Spinal cord (tissue), 9 donors: ENCODE measurements at regions not wholly inside any gene's neighbourhood (a gene's known extent, or its start where the extent isn't known, plus 50 kb on each side); places are given as distances from the start of the nearest gene placed in this dataset.
"Not testable (repeated sequence)": the region's sequence is repeated elsewhere in the genome, so short reads cannot be mapped to it uniquely, and the experiment has no call there.

ENCODE experiments used
- DNase-seq, 6 donors: peaks; one replicate each; pipeline versions ENCODE4 v3.0.0 to v3.0.0-alpha.2; 2013 to 2015; ENCODE audit warnings: low spot score in 6 of 6, low read depth in 4 of 6
- H3K27ac ChIP-seq: one replicate; pipeline ENCODE4 v1.5.1; 2013; ENCODE audit warnings: low read depth, low read length, control low read depth
- H3K27me3 ChIP-seq: one replicate; pipeline ENCODE4 v1.6.1; 2013; ENCODE audit warnings: low read length; ENCODE audit not compliant: control insufficient read depth, insufficient read depth
- H3K36me3 ChIP-seq: one replicate; pipeline ENCODE4 v1.6.1; 2013; ENCODE audit warnings: low read length; ENCODE audit not compliant: control insufficient read depth, insufficient read depth
- H3K4me1 ChIP-seq: one replicate; pipeline ENCODE4 v1.6.1; 2013; ENCODE audit warnings: low read length; ENCODE audit not compliant: control insufficient read depth, insufficient read depth
- H3K4me3 ChIP-seq: one replicate; pipeline ENCODE4 v1.5.1; 2013; ENCODE audit warnings: low read depth, low read length, control low read depth
- H3K9me3 ChIP-seq: one replicate; pipeline ENCODE4 v1.6.1; 2013; ENCODE audit warnings: low read length; ENCODE audit not compliant: control insufficient read depth, insufficient read depth
- WGBS: methylation state at CpG from one replicate; pipeline ENCODE4 v1.1.5; 2013; ENCODE audit warnings: missing lambda C conversion rate; ENCODE audit not compliant: insufficient coverage; 5-methylcytosine and 5-hydroxymethylcytosine counted together
- donor health status: healthy.

DNA sequence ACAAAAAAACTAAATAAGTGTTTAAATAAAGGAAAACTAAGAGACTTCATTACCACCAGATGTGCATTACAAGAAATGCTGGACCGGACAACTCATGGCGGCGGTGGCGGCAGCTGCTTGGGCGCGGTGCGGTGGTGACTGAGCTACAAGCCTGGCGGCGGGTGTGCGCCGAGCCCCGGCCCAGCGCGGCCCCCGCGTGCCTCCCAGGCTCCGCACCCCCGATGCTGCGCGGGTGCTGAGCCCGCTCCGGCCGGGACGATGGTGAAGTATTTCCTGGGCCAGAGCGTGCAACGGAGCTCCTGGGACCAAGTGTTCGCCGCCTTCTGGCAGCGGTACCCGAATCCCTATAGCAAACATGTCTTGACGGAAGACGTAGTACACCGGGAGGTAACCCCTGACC is 52.2 kb upstream of the RCOR3 start:
- no peaks in the 10 kb centered on the region for H3K4me1 ChIP-seq
- no peaks in the 10 kb centered on the region for H3K36me3 ChIP-seq
- no peak overlapping the region for H3K27ac ChIP-seq
- no peak overlapping the region for H3K4me3 ChIP-seq
- no peak for DNase-seq
- no peaks in the 10 kb centered on the region for H3K9me3 ChIP-seq
- WGBS: 93% methylated on average over 30 of the region's 33 CpGs
- no peaks in the 10 kb centered on the region for H3K27me3 ChIP-seq

DNA sequence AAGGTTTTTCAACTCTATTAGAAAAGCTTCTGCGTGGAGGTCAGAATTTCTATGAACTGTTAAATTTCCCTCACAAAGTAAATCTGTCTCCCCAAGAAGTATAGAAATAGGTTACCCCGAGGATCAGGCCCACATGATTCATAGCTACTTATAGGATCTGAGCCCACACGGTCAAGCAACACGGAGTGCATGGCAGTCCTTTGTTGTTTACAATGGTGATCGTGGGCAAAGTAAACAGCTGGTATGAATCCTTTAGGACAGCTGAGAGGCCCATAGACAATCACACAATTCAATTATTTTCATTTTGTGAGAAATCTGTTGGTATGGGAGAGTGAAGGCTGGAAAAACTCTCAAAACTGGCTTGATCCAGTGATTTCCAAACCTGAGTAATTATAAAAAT is 58.9 kb upstream of the RCOR3 start:
- Histone ChIP-seq H3K4me3 (no peak overlapping the region), H3K27ac (no peak overlapping the region), H3K4me1 (no peaks in the 10 kb centered on the region), H3K9me3 (no peaks in the 10 kb centered on the region), H3K36me3 (no peaks in the 10 kb centered on the region), H3K27me3 (no peaks in the 10 kb centered on the region)
- no peak for DNase-seq
- no CpG with 5 or more reads among the region's 5 CpGs for WGBS

DNA sequence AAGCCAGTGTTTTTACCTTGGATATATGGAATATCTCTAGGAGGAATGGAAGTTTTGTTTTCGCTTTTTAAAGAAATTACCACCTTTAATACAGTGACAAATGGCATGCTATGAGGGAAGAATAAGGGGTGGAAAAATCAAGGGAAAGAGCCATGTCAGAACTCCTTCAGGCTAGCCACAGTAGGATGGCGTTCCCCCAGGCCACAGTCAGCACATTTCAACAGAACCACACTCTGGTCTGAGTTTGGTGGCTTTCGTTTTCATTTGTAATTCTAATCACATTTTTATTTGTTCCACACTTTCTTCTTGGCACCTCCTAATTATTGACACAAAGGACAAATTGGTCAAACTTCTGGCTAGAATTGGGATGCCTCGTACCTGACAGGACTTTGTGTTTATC is 60.3 kb upstream of the RCOR3 start:
- no peak for DNase-seq
- Histone ChIP-seq H3K9me3 (no peaks in the 10 kb centered on the region), H3K4me3 (no peak overlapping the region), H3K27ac (no peak overlapping the region), H3K27me3 (no peaks in the 10 kb centered on the region), H3K4me1 (no peaks in the 10 kb centered on the region), H3K36me3 (no peaks in the 10 kb centered on the region)
- no CpG with 5 or more reads among the region's 4 CpGs for WGBS

DNA sequence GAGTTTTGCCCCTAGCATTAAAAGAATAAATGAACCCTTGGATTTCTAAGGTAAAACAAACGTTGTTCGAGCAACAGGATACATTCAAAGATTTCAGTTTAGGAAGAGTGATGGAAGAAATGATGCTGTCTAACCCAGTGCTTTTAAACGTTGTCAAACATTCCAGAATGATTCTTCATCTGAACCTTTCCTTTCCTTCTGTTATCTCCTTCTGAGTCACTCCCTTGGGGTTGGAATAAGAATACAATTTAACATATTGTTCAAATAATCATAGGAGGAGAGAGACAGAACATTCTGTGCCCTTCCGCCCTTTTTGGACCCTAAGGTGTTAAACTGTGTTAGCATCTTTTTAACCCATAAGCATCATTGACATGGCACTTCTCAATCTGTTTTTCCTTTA is 61.1 kb upstream of the RCOR3 start:
- no CpG with 5 or more reads among the region's 4 CpGs for WGBS
- Histone ChIP-seq H3K4me1 (no peaks in the 10 kb centered on the region), H3K9me3 (no peaks in the 10 kb centered on the region), H3K36me3 (no peaks in the 10 kb centered on the region), H3K4me3 (no peak overlapping the region), H3K27me3 (no peaks in the 10 kb centered on the region), H3K27ac (no peak overlapping the region)
- no peak for DNase-seq

DNA sequence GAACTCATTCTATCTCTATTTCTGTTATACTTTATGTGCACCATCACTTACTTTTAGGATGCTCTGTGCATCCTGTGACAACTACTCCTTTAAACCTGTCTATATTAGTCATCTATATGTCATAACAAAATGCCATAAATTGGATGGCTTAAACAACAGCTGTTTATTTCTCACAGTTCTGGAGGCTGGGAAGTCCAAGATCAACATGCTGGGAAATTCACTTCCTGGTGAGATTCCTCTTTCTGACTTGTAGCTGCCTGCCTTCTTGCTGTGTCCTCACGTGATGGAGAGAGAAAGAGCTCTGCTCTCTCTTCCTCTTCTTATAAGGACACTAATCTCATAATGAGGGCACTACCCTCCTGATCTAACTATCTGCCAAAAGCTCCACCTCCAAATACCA is 62.3 kb upstream of the RCOR3 start:
- 100% methylated on average over 1 of the region's 1 CpG for WGBS
- Histone ChIP-seq H3K9me3 (no peaks in the 10 kb centered on the region), H3K4me1 (no peaks in the 10 kb centered on the region), H3K36me3 (no peaks in the 10 kb centered on the region), H3K27ac (no peak overlapping the region), H3K4me3 (no peak overlapping the region), H3K27me3 (no peaks in the 10 kb centered on the region)
- DNase-seq: no peak

DNA sequence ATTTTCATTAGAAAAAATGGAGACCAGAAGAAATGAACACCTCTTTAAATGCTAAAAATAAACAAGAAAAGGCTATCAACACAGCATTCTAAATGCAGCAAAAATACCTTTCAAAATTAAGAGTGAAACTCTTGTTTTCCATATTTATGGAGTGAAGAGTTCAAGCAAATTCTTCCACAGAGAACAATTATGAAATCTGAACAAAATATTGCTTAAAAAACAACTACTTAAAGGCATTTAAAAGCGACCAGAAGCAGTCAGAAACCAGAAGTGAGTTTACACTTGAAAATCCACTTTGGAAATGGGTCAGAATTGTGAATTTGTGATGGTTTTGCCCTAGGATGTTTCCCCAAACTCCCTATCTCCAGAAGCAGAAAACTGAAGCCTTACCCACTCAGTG is 60.9 kb upstream of the KCNH1 start:
- Histone ChIP-seq H3K27ac (no peak overlapping the region), H3K4me1 (no peaks in the 10 kb centered on the region), H3K36me3 (no peaks in the 10 kb centered on the region), H3K27me3 (no peaks in the 10 kb centered on the region), H3K9me3 (no peaks in the 10 kb centered on the region), H3K4me3 (no peak overlapping the region)
- DNase-seq: no peak
- WGBS: no CpG with 5 or more reads among the region's 1 CpG

DNA sequence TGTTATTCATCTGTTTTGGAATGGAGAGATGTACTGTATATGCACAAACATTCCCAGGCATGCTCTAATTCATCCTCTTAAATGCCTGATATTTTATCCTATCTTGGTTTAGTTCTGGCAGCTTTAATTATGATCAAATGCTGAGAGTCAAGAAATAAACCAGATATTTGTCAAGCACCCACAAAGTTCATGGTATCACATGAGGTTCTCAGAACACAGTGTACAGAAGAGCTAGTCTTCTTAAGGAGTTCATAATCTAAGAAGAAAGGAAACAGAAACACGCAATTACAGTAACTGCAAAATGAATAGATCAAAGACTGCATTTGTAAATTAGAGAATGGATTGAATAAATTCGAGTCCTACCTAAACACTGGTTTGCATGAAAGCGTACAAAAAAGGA is 58.3 kb upstream of the KCNH1 start:
- H3K4me1 ChIP-seq: no peaks in the 10 kb centered on the region
- no peak overlapping the region for H3K4me3 ChIP-seq
- WGBS: no CpG with 5 or more reads among the region's 3 CpGs

DNA sequence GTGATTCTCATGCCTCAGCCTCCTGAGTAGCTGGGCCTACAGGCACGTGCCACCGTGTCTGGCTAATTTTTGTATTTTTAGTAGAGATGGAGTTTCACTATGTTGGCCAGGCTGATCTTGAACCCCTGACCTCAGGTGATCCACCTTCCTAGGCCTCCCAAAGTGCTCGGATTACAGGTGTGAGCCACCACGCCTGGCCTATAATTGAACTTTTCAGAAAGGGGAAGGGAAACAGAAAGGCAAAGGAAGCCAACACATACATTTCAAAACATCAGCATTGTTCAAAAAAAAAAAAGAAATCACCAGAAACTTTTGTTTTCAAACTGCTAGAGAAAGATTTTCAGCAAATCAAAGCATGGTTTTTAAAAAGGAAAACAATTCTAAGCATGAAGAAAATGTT is 54.8 kb upstream of the KCNH1 start:
- not testable (repeated sequence) for DNase-seq, H3K9me3 ChIP-seq, H3K36me3 ChIP-seq, H3K27me3 ChIP-seq, H3K4me1 ChIP-seq, H3K4me3 ChIP-seq, H3K27ac ChIP-seq
- no CpG with 5 or more reads among the region's 4 CpGs for WGBS

More for the DNA sequence above, 58.3 kb upstream of the KCNH1 start:
- H3K36me3 ChIP-seq: no peaks in the 10 kb centered on the region
- H3K27me3 ChIP-seq: no peaks in the 10 kb centered on the region
- no peaks in the 10 kb centered on the region for H3K9me3 ChIP-seq
- no peak overlapping the region for H3K27ac ChIP-seq
- no peak for DNase-seq

DNA sequence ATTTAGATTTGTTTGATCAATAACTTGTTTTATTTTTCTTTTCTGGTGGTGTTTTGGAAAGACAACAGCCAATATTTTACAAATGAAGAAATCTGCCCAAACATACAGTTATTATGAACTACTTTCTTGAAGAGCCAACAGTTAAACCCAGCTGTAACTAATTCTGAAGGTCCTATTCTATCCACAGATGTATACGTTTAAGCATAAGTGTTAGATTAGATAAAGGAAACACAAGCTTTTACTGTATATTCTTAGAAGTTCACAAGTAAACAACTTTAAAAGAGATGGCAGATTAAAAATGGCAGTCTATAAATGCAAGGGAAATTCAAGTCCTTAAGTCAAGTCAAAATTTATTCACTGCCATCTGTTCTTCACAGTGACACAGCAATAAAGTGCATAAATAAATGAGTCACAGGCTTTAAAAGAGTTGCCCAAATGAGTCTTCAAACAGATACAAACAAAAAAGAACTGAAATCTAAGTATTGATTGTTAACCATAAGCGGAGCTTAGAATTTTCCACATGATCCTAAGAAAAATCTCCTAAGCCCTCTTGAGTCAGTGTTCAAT is 49.9 kb upstream of the KCNH1 start:
- Histone ChIP-seq H3K27ac (no peak overlapping the region), H3K4me3 (no peak overlapping the region), H3K27me3 (no peaks in the 10 kb centered on the region), H3K9me3 (no peaks in the 10 kb centered on the region), H3K4me1 (no peaks in the 10 kb centered on the region), H3K36me3 (no peaks in the 10 kb centered on the region)
- DNase-seq: peak in 2 of 6 donors; percentile 5 to 28
- WGBS: no CpG with 5 or more reads among the region's 2 CpGs
